Keratinocyte (primary cell): ENCODE measurements at regions not wholly inside any gene's neighbourhood (a gene's known extent, or its start where the extent isn't known, plus 50 kb on each side); places are given as distances from the start of the nearest gene placed in this dataset.

Experiments
- EZH2 ChIP-seq: IDR thresholded peaks from one replicate; pipeline ENCODE4 v1.6.1; 2012; ENCODE audit warnings: inconsistent platforms, mild to moderate bottlenecking, low read length, moderate library complexity
- TF ChIP-seq, protein P1 (sequence below), 3 experiments: IDR thresholded peaks in 1 of 3; conservative IDR thresholded peaks in 1 of 3; optimal IDR thresholded peaks in 1 of 3; 2 replicates in 2 of 3; 3 replicates in 1 of 3; pipeline versions ENCODE3 to v1.5.1; 2011; ENCODE audit warnings: low read length in 3 of 3, mild to moderate bottlenecking in 3 of 3, moderate library complexity in 2 of 3, control low read depth in 1 of 3, inconsistent platforms in 1 of 3; ENCODE audit not compliant: insufficient read depth in 2 of 3; ENCODE audit errors: extremely low read depth in 1 of 3

DNA sequence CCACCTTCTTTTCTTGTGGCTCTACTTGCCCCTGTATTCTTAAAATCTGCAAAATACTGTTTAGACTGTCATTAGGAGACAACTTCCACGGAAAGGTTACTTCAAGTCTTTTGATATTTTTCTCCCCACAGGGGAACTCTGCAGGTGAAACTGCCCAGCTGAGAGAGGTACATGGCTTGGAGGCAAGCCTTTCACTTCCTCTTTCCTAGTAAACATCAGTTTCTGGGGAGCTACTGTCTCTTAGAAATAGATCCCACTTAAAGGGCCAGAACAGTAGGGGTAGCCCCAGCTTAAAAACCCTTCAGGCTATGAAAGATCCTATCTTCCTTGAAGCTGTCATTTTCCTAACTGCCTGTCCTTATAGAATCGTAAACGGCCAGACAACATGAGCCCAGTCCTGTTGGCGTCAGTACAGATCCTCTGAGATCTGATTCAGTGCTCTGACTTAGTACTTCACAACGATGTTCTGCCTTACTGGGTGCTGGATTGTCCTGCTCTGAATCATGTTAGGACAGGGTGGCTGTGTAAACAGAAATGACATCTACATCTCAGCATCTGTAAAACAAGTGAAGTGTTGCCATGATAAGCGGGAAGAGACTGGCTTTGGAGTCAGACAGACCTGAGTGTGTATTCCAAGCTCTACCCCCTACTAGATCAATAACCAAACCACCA lies 102.1 kb downstream of the ITIH6 start:
- TF ChIP-seq, protein P1, sequence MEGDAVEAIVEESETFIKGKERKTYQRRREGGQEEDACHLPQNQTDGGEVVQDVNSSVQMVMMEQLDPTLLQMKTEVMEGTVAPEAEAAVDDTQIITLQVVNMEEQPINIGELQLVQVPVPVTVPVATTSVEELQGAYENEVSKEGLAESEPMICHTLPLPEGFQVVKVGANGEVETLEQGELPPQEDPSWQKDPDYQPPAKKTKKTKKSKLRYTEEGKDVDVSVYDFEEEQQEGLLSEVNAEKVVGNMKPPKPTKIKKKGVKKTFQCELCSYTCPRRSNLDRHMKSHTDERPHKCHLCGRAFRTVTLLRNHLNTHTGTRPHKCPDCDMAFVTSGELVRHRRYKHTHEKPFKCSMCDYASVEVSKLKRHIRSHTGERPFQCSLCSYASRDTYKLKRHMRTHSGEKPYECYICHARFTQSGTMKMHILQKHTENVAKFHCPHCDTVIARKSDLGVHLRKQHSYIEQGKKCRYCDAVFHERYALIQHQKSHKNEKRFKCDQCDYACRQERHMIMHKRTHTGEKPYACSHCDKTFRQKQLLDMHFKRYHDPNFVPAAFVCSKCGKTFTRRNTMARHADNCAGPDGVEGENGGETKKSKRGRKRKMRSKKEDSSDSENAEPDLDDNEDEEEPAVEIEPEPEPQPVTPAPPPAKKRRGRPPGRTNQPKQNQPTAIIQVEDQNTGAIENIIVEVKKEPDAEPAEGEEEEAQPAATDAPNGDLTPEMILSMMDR (optimal IDR thresholded peaks at IDR 0.05 in 1 of 3, IDR thresholded peaks at IDR 0.05 in 1 of 3, conservative IDR thresholded peaks at IDR 0.05 in 1 of 3; ENCODE audit: extremely low read depth in 1 of 3, insufficient read depth in 2 of 3, low read length in 3 of 3), result no peak
- TF ChIP-seq EZH2, result no peak
